ENCODE measurements at regions not wholly inside any gene's neighbourhood (a gene's known extent, or its start where the extent isn't known, plus 50 kb on each side); places are given as distances from the start of the nearest gene placed in this dataset.
"Not testable (repeated sequence)": the region's sequence is repeated elsewhere in the genome, so short reads cannot be mapped to it uniquely, and the experiment has no call there.

GRCh38 chr2:106339609-106340008, 128.6 kb downstream of the RGPD3 start:
- intact Hi-C loops (cut with DNase I) = no loop called here
- DNase-seq (ENCODE audit: low spot score) = no peak

GRCh38 chr2:106339132-106339531, 129.1 kb downstream of the RGPD3 start:
- intact Hi-C loops (cut with DNase I) = no loop called here
- no peak for DNase-seq (ENCODE audit: low spot score)

GRCh38 chr2:106338043-106338442, 130.2 kb downstream of the RGPD3 start:
- DNase-seq (ENCODE audit: low spot score) = no peak
- intact Hi-C loops (cut with DNase I) = no loop called here

GRCh38 chr2:106336737-106337136, 131.5 kb downstream of the RGPD3 start:
- DNase-seq (ENCODE audit: low spot score) = no peak
- intact Hi-C loops (cut with DNase I) = no loop called here

GRCh38 chr2:106336108-106336507, 132.1 kb downstream of the RGPD3 start:
- DNase-seq (ENCODE audit: low spot score) = no peak
- intact Hi-C loops (cut with DNase I) = no loop called here

DNA sequence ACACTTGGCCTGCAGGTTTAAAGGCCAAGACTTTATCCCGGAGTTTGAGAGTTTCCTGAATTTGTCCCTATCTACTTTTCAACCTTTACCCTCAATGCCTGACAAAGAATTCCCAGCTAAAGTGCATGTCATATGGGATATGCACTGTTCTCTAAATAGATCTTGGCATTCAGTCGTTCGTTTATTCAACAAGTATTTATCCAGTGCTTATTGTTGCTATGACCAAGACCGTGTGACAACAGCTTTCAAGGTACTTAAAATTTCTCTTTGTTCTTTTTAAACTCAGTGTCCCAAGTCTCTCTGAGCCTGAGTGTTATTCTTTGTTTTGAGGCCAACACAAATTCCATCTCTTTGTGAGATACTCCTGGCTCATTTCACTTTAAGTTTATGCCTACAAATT, 133.4 kb downstream of the RGPD3 start:
- DNase-seq (ENCODE audit: low spot score) = no peak
- intact Hi-C loops (cut with DNase I) = no loop called here

DNA sequence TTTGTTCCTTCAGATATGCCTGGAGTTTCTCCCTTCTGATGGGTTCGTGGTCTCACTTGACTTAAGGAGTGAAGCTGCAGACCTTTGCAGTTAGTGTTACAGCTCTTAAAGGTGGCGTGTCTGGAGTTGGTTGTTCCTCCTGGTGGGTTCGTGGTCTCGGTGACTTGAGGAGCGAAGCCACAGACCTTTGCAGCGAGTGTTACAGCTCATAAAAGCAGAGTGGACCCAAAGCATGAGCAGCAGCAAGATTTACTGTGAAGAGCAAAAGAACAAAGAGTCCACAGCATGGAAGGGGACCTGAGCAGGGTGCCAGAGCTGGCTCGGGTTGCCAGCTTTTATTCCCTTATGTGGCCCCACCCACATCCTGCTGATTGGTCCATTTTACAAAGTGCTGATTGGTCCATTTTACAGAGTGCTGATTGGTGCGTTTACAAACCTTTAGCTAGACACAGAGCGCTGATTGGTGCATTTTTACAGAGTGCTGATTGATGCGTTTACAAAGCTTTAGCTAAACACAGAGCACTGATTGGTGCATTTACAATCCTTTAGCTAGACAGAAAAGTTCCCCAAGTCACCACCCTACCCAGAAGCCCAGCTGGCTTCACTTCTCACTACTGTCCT, 134.8 kb downstream of the RGPD3 start:
- intact Hi-C loops (cut with DNase I); DNase-seq (ENCODE audit: low spot score): not testable (repeated sequence)

DNA sequence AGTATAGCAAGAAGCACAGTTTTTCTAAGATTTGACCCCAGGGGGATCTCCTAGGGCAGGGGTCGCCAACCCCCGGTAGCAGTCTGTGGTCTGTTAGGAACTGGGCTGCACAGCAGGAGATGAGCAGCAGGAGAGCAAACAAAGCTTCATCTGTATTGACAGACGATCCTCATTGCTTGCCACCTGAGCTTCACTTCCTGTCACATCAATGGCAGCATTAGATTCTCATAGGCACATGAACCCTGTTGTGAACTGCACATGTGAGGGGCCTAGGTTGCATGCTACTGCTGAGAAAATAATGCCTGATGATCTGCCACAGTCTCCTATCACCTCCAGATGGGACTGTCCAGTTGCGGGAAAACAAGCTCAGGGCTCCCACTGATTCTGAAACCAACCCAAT, 136.2 kb downstream of the RGPD3 start:
- no peak for DNase-seq (ENCODE audit: low spot score)
- intact Hi-C loops (cut with DNase I) = no loop called here

DNA sequence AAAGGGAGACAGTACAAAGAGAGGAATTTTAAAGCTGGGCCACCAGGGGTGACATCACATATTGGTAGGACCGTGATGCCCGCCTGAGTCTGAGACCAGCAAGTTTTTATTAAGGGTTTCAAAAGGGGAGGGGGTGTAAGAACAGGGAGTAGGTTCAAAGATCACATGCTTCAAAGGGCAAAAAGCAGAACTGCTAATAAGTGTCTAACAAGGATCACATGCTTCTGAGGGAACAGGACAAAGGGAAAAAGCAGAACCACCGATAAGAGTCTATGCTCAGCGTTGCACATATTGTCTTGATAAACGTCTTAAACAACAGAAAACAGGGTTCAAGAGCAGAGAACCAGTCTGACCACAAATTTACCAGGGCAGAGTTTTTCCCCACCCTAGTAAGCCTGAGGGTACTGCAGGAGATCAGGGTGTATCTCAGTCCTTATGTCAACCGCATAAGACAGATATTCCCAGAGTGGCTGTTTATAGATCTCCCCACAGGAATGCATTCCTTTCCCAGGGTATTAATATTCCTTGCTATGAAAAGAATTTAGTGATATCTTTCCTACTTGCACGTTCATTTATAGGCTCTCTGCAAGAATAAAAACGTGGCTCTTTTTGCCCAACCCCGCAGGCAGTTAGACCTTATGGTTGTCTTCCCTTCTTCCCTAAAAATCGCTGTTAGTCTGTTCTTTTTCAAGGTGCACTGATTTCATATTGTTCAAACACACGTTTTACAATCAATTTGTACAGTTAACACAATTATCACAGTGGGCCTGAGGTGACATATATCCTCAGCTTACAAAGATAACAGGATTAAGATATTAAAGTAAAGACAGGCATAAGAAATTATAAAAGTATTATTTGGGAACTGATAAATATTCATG, 136.5 kb upstream of the UXS1 start:
- intact Hi-C loops (cut with DNase I); DNase-seq (ENCODE audit: low spot score): not testable (repeated sequence)

DNA sequence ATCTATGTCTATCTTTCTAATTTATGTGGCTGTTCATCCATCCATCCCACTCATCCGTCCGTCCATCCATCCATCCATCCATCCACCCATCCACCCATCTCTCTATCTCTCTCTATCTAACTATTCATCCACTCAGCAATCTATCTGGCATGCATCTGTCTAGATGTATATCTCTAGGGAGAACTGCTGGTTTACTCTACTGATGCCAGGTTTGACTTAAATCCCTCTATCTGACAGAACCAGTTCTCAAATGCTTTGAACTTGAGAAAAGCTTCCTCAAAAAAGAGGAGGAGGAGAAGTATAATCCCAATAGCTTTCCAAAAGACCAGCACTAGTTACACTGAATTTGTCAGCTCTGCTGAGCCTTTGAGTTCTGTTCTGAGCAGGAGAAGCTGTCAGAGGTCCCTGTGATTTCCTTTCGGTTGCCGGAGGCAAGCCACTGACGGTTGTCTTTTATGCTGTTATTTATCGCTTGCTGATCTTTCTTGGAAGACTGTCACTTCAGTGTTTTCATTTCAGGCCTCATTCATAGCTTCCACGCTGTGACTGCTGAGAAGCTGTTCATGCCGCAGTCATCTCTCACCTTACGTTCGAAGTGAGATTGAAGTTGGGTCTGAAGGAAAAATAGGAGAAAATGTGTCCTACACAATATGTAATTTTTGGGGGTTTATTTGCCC, 129.4 kb upstream of the UXS1 start:
- intact Hi-C loops (cut with DNase I) = no loop called here
- no peak for DNase-seq (ENCODE audit: low spot score)

DNA sequence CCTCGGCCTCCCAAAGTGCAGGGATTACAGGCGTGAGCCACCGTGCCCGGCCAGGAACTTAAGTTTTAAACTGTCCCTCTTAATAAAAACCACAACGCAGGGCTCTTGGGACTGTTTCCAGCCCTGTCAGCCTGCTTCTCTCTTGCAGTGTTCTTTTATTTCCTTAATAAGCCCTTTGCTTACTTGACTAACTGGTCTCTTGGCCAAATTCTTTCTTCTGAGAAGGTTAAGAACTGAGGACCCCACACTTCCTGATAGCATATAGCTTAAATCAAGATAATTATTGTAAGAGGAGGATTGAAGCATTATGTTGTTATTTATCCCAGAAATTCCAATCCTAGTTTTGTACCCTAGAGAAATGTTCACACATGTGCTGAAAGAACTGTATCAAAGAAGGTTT, 128.2 kb upstream of the UXS1 start:
- intact Hi-C loops (cut with DNase I) = no loop called here
- no peak for DNase-seq (ENCODE audit: low spot score)

GRCh38 chr2:106320439-106320838, 126.3 kb upstream of the UXS1 start:
- DNase-seq (ENCODE audit: low spot score); intact Hi-C loops (cut with DNase I): not testable (repeated sequence)

GRCh38 chr2:106316915-106317314, 122.8 kb upstream of the UXS1 start:
- intact Hi-C loops (cut with DNase I) = no loop called here
- no peak for DNase-seq (ENCODE audit: low spot score)

GRCh38 chr2:106314444-106314843, 120.3 kb upstream of the UXS1 start:
- no peak for DNase-seq (ENCODE audit: low spot score)
- intact Hi-C loops (cut with DNase I) = no loop called here

DNA sequence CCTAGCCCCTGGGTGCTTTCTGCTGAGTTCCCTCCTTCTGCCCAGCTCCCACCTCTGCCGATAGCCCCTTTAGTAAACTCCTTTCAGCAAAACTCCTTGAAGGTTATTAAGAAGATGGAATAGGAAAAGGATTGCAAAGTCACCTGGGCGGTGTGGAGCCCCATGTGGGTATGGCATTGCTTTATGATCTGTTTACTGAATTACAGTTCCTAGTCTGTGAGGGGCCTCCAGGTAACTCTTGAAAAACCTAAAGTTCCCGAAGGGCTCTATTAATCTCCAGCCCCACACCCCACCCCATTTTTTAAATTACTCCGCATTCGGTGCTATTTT, 116.9 kb upstream of the UXS1 start:
- intact Hi-C loops (cut with DNase I) = no loop called here
- no peak for DNase-seq (ENCODE audit: low spot score)

- intact Hi-C loops (cut with DNase I) = no loop called here
- DNase-seq (ENCODE audit: low spot score) = no peak
Observed at GRCh38 chr2:106307860-106308259, 113.8 kb upstream of the UXS1 start.

- DNase-seq (ENCODE audit: low spot score) = no peak
- intact Hi-C loops (cut with DNase I) = no loop called here
Observed at GRCh38 chr2:106306387-106306786, 112.3 kb upstream of the UXS1 start.

GRCh38 chr2:106304612-106305184, 110.6 kb upstream of the UXS1 start:
- intact Hi-C loops (cut with DNase I) = no loop called here
- no peak for DNase-seq (ENCODE audit: low spot score)

- DNase-seq (ENCODE audit: low spot score) = peak; percentile 38
- intact Hi-C loops (cut with DNase I) = no loop called here
Observed at GRCh38 chr2:106299696-106300095, 105.6 kb upstream of the UXS1 start.

GRCh38 chr2:106296182-106296815, 102.2 kb upstream of the UXS1 start:
- intact Hi-C loops (cut with DNase I) = no loop called here
- DNase-seq (ENCODE audit: low spot score) = peak; percentile 38
